ENCODE measurements at regions not wholly inside any gene's neighbourhood (a gene's known extent, or its start where the extent isn't known, plus 50 kb on each side); places are given as distances from the start of the nearest gene placed in this dataset.
"Not testable (repeated sequence)": the region's sequence is repeated elsewhere in the genome, so short reads cannot be mapped to it uniquely, and the experiment has no call there.

GRCh38 chr22:48721395-48721669 is 1106.3 kb downstream of the BRD1 start:
- peak overlapping the region; percentile 59 for H3K27ac ChIP-seq
- TF ChIP-seq CTCF (conservative IDR thresholded peaks at IDR 0.05), result 0 out of 2 replicates have a peak, but pooled peaks have one; percentile 8

GRCh38 chr22:48720662-48721394 is 1106.8 kb downstream of the BRD1 start:
- TF ChIP-seq CTCF (conservative IDR thresholded peaks at IDR 0.05), result no peak
- peak overlapping the region; percentile 59 for H3K27ac ChIP-seq

- no peak for TF ChIP-seq CTCF (conservative IDR thresholded peaks at IDR 0.05)
- H3K27ac ChIP-seq, result no peak overlapping the region
Measured at GRCh38 chr22:48719978-48720661, 1107.6 kb downstream of the BRD1 start.

GRCh38 chr22:48718818-48719500 is 1108.7 kb downstream of the BRD1 start:
- H3K27ac ChIP-seq, result no peak overlapping the region
- TF ChIP-seq CTCF (conservative IDR thresholded peaks at IDR 0.05), result no peak

- no peak for TF ChIP-seq CTCF (conservative IDR thresholded peaks at IDR 0.05)
- no peak overlapping the region for H3K27ac ChIP-seq
Measured at GRCh38 chr22:48717883-48718817, 1109.5 kb downstream of the BRD1 start.

GRCh38 chr22:48717076-48717810 is 1110.4 kb downstream of the BRD1 start:
- TF ChIP-seq CTCF (conservative IDR thresholded peaks at IDR 0.05), result no peak
- H3K27ac ChIP-seq, result no peak overlapping the region

GRCh38 chr22:48716154-48716553 is 1111.5 kb downstream of the BRD1 start:
- not testable (repeated sequence) for H3K27ac ChIP-seq

All from VCaP (cell line).